ENCODE measurements at regions not wholly inside any gene's neighbourhood (a gene's known extent, or its start where the extent isn't known, plus 50 kb on each side); places are given as distances from the start of the nearest gene placed in this dataset.

DNA sequence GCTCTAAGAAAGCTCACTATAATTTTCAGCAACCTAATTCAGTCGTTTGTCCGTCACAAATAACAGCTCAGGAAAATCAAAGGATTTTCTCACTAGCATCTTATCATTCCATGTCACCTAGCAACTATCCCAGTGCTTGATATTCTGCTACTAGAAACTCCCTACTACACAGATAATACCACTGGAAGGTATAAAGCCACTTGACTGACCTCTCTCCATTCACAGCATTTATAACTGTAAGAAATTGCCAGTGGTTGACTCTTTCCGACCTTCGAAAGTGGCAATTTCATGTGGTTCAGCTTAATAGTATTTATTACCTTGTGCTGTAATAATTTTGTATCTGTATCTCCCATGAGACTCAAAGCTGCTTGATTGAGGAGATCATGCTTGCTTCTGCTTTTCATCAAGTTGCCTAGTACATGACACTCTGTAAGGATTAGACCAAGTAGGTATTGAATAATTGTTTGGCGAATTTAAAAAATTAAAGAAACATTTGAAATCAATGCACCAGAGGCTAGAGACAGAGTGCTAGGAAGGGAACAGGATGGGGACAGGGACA is 79.6 kb upstream of the TACR1 start:
- TF ChIP-seq POLR2A (IDR thresholded peaks at IDR 0.05; ENCODE audit: low read length) (no peak), GATA1 (IDR thresholded peaks at IDR 0.05; ENCODE audit: low read depth, low read length) (no peak)

Data from erythroblast (primary cell).